Testis (tissue), 2 donors: ENCODE measurements at regions not wholly inside any gene's neighbourhood (a gene's known extent, or its start where the extent isn't known, plus 50 kb on each side); places are given as distances from the start of the nearest gene placed in this dataset.

Experiments
- CTCF ChIP-seq, 3 experiments: fragments of 450-650 bp in 2 of 3; fragments of 200-600 bp in 1 of 3; sonication (generic) in 1 of 3; IDR thresholded peaks; one replicate each; pipeline ENCODE4 v1.5.1; 2016 to 2019; ENCODE audit warnings: antibody characterized with exemption in 3 of 3, mild to moderate bottlenecking in 2 of 3, moderate library complexity in 1 of 3
- POLR2A ChIP-seq: fragments of 450-650 bp; IDR thresholded peaks from one replicate; pipeline ENCODE4 v1.6.1; 2017; ENCODE audit warnings: antibody characterized with exemption, mild to moderate bottlenecking, moderate library complexity

- TF ChIP-seq CTCF (IDR thresholded peaks at IDR 0.05) (no peak), POLR2A (no peak)
These were observed 91.0 kb upstream of the FMN2 start for GRCh38 chr1:240000634-240001033.
